ENCODE measurements at regions not wholly inside any gene's neighbourhood (a gene's known extent, or its start where the extent isn't known, plus 50 kb on each side); places are given as distances from the start of the nearest gene placed in this dataset.
A peak's percentile ranks its signal among the peaks of the same experiment; 100 is the strongest.
"Not testable (repeated sequence)": the region's sequence is repeated elsewhere in the genome, so short reads cannot be mapped to it uniquely, and the experiment has no call there.

DNA sequence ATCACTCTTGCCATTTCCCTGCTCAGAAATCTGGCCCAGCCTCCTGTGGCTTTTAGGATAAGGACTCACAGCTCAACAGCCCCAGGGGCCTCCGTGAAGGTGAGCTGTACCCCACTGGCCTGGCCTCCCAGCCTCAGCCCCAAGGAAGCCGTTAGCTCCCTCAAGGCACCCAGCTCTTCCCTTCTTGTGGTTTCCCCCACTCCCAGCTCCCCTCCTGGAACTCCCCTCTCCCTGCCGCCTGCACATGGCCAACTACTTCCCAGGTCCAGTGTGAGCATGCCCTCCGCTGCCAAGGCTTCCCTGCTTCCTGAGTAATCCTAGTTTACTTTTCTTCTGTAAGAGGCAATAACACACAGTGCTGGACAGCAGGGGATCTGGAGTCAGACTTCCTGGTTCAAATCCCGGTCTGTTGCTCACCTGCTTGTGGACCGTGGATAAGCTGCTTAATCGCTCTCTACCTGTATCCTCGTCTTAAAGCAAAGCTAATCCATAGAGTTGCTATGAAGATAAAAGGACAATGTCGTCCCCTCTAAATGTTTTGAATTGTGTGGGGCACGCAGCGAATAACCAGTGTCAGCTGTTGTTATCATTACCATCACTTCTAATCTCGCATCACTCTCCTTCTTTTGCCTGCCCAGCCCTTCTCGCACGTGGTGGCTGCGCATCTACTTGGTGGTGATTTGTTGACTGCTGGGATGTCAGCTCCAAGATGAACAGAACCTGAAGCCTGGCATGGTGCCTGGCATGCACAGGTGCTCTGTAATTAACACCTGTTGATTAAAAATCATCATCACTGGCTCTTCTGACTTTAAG lies 86.6 kb downstream of the C5orf15 start:
- no peak for DNase-seq (ENCODE audit: low spot score)

DNA sequence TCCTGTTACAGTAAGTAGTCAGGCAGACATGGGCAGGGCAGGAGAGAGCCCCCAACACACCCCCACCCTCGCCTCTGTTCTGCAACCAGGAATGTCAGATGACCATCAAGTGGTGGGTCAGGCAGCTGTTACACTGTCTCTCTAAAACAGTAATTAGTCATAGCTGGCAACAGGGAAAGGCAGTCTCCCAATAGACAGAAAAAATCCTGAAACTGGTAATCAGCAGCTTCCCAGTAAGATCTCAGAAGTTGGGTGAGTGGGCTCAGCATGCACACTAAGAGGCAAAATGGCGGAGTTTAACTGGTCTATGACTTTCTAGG lies 90.2 kb downstream of the C5orf15 start:
- DNase-seq (ENCODE audit: low spot score) = no peak

DNA sequence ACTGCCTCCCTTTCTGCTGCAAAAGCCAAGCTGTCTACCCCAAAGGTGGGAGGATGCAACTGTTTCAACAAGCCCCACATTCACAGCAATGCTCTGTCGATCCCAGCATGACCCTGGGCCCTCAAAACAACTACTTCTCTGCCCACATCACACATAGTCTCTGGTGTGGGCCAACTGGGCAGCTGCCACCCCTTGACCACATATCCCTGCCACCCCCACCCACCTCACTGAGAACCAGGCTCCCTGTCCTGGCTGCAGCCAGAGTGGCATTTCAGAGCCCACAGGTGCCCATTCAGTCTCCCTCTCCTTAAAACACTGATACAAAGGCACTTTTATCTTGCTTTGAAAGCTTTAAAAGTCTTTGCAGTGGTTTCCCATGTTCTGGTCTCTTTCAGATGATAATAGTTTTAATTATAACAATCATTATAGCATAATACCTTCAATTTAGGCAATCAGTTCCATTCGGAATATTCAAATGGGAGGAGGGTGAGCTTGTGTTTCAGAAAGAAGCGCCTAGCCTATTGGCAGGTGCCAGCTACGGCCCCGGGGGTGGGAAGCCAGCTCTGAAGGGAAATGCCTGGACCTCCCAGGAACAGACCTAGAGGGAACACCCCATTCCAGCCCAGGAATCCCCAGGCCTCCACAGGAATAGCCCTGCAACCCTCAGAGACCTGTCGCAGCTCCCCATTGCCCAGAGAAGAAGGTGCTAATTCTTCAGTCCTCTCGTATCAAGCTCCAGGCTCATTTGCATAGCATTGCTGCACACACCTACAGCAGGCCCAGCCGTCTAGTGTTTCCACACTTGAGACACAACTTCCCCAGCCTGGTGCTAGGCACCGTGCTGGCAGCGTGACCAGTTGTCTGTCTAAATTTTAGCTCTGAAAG lies 90.8 kb downstream of the C5orf15 start:
- no peak for DNase-seq (ENCODE audit: low spot score)

DNA sequence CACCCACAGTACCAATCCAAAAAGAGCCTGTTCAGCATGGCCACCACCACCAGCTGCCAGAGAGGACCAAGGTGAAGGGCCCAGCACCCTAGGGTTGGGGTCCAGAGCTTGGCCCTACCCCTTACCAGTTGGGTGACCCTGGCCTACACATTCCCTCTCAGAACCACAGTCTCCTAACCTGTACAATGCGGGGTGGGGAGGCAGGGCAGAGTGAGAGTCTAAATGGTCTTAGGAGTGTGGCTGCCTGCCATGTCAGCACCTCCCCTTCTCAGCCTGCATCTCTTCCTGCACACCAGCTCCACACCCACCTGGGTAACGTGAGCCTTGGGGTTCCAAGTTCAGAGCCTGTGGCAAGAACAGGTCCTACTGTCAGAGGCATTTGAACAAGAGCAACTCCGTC lies 92.2 kb downstream of the C5orf15 start:
- DNase-seq (ENCODE audit: low spot score) = no peak

DNA sequence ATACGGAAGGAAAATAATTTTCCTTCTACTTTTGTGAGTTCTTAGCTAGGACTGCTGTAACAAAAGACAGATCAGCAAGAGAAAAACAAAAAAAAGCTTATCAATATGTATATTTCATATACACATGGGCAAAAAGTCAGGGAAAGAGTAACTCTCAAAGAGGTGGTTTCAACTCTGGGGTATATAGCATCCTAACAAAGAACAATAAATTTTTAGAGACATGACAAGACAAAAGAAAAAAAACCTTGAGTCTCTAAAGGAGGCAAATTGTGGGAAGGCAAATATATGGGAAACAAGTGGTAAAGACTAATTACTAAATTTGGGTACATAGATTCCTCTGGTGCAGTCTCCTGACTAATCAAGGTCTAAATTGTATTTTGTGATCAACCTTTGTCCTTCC lies 93.2 kb downstream of the C5orf15 start:
- DNase-seq (ENCODE audit: low spot score) = no peak

DNA sequence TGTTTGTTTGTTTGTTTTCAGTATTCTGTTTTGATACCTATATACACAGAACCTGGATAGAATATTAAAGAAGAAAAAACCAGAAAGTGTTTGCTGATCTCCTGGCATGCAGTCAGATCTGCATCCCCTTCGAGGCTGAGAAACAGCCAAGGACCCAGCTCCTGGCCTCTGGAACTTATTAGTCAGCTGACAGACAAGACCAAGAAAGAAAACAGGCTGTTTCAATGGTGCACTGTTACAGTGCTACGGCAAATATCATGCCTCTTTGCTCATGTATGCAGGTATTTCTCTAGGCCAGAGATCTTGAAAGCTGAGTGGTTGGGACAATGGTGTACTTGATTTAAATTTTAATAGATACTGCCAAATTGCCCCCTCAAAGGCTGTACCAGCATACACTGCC lies 95.0 kb downstream of the C5orf15 start:
- no peak for DNase-seq (ENCODE audit: low spot score)

DNA sequence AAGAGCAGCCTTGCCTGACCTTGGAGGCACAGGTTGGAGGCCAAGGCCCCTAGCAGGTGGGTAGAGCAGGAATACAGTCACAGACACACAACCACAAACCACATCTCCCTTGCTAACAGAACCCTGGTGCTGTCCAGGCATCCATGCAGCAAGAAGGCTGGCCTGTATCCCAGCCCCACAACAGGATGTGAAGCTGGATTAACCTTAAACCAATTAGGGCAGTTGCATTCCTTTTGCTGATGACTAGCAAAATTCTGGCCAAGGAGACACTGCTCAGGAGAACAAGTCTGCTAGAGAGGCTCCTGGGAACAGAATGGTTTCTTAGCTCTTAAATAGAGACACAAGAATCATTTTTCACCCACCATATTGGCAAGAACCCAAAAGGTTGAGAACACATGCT lies 97.8 kb downstream of the C5orf15 start:
- peak; percentile 75 for DNase-seq (ENCODE audit: low spot score)

DNA sequence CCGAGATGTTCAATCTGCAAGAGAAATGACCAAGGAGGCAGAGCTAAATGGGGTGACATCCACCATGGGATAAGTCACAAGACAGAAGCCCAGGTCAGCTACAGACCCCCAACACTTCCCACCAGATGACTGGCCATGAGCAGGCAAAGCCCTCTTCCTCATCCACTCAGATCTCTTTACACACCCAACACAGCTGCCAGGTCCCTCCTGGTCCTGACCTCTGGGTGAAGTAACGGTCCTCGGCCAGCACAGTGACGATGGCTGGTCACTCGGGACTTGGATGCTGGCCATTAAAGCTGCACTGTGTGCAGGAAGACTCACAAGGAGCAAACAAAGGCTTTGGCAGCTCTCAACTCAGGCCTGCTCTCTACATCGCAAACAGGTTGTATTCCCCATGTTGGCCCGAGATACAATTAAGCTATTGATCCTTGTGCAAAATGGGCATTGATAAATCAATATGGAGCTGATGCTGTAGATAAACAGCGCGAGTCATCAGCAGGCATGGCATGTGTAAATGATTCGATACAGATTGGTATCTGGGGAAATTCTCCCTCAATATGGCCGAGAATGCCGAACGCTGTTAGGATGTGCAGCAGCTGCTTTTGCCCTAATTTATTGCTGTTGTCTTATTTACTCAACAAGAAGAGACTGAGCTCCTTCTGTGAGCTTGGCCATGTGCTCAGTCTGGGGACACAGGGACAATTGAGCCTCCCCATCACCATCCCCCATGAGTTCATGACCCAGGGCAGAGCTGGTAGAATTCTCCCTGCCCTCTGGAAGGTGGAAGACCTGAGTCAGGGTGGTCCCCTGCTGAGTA lies 98.7 kb downstream of the C5orf15 start:
- DNase-seq (ENCODE audit: low spot score) = no peak

DNA sequence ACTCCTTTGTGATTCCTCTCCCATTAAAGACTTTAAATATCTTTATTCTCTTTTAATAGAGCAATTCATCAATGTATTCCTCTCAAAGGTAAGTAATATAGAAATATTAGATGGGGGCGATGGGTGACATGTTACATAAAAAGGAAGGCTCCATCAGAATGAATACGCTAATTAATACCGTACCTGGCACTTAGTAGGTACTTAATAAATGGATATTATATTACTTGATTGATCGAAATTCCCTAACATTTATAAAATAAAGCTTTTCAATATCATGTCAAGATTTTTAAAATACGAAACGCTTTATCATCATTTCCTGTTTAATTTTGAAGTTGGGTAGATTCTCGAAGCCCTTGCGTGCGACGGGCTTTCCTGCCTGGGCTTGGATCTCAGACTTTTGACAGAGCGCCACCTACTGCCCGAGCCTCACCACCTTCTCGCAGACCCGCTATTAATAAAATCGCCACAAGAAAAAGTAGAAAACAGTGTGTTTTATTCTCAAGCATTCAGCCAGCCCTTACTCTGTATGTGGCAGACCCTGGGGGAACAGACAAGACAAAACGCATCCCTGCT lies 99.4 kb downstream of the C5orf15 start:
- peak; percentile 67 for DNase-seq (ENCODE audit: low spot score)

DNA sequence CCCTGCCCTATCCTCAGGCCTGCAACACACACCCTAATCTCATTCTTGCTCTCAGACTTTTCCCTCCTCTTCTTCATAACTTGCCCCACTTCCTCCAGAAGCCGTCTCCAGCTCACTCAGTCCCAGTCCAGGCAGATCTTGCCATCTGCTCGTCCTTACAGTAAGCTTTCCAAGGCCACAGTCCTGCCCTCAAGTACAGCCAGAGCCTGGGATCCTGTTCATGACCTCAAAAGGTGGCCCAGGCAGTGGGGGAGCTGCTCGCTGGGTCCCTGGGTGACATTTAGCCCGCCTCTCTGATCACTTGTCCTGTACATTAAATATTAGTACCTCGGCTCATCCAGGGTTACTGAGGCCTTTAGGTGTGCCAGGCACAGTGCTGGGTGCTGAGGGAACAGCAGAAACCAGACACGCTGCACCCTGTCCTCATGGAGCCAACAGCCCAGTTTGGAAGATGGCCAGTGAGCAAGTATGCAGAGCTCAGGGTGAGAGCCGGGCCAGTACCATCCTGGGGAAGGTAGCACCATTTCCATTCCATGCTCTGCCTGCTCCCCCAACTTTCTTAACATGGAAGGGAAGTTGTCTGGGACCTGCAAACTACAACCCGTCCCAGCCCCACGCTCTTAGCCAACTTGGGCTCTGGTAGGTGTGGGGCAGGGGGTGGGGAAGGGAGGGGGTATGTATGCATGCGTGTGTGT lies 100.4 kb downstream of the C5orf15 start:
- no peak for DNase-seq (ENCODE audit: low spot score)

DNA sequence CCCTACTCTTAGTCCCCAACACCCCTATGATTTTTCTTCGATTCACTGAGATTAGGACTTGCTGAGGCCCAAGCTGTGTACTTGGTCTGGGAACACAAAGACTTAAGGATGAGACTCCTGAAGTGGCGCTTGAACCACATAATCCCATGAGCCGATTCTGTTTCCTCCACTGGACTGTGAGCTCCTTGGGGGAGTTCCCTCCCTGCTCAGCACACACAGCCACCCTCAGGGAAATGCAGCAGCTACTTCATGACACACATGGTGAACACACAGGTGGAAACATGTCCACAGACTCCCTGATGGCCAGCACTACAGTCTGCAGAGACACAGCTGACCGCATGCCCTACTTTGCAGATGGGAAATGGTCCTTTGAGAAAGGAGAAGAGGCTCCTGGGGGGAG lies 101.1 kb downstream of the C5orf15 start:
- DNase-seq (ENCODE audit: low spot score) = no peak

DNA sequence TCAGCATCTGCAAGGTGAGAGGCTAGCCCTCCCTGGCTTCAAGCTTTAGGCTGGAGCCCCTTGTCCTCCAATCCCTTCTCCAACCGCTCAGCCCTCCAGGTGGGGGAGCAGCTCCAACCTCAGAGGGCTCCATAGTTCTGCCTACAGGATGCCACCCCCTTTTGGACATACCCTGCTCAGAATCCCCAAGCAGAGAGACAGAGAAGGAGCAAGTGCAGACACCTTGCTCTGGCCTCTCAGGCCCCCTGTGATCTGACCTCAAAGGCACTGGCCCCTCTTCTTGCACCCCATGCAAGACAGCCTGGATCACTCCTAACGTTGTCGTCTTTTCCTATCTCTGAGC lies 101.6 kb downstream of the C5orf15 start:
- no peak for DNase-seq (ENCODE audit: low spot score)

DNA sequence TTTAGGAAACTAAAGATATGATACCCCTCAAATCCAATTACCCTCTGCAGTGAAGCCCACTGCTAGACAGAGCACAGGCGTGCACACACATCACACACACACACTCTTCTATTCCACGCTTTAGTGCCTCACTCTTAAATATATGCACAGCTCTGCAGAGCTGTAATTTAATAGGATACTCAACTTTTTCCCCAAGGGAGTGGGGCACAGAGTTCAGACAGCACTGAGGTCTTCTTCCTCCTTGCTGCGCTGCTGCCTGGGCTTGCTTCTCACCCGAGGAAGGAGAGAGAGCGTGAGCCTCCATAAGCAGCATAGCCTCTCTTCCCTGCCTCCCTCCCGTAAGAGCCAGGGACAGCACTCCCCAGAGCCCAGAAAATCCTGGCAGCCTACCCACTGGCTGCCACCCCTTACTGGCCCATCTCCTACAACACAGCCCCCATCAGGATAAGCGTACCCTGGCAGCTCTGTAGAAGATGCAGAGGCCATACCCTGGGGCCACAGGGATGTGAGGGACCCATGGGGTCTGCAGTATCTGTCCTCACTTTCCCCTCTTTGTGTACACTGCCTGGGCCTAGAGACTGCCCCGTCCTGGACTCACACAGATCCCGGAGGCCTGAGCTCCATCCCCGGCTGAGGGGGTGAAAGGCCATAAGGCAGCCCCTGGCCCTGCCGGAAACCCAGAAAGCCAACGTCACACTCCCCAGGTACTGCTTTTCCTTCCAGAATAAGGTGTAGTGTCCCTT lies 102.1 kb downstream of the C5orf15 start:
- no peak for DNase-seq (ENCODE audit: low spot score)

DNA sequence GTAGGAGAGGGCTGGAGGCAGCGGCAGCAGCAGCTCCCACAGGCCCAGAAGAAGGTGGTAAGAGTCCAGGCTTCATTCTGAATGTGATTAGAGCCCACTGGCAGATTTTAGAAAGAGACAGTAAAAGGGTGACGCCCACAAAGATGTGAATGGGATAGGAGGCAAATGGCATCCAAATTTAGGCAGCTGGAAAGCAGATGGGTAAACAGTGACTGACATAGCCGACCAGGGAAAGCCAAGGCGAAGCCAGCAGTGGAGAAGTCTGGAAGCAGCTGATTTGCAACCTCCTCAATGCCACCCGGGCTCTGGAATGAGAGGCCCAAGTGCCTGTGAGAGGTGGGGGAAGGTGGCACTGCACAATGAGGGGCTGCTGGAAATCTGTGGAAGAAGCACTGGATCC lies 103.3 kb downstream of the C5orf15 start:
- no peak for DNase-seq (ENCODE audit: low spot score)

DNA sequence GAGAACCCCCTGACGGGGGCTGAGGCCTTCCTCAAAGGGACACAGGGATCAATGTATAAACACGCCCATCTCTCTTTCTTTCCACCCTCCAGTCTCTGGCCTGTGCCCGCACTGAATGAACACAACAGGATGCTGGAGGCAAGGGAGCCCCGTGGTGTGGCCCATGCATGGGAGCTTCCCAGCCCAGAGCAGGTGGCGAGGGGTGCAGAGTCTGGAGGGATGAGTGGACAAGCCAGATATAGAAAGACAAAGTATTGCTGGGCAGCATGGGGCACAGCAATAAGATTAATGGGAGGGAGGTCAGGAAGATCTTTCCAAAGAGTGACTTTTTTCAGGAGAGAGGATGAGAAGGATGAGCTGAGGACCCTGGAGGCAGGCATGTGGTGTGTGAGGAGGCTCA lies 103.7 kb downstream of the C5orf15 start:
- DNase-seq (ENCODE audit: low spot score) = no peak

DNA sequence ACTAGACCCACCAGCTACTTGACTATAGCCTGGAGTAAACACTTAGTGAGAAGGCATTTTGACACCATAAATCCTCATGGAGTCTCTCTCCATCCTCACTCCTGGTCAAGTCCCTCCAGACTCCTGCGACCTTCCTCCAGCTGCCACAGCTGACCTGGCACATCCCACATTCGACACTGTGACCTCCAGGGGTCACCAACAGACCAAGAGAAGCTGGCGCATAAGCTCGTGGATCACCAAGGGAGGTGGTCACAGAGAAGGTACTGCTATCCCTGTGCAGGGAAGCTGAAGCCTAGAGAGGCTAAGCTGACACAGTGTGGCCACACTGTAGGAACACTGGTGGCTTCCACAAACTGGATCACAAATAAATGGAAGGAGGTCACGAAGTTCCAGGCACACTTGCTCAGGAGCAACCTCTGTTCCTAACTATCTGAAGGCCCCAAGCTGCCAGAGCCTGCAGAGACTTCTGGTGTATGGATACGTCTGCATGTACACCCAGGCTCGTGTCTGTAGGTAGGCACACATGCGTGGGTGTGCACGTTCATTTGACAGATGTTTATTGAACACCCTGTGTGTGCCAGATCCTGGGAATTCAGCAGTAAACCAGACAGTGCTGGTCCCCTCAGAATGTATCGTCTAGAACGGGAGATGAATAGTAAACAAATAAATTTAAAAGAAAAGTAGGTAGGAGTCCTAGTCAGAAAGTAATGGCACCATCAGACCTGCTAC lies 104.4 kb downstream of the C5orf15 start:
- DNase-seq (ENCODE audit: low spot score) = no peak

DNA sequence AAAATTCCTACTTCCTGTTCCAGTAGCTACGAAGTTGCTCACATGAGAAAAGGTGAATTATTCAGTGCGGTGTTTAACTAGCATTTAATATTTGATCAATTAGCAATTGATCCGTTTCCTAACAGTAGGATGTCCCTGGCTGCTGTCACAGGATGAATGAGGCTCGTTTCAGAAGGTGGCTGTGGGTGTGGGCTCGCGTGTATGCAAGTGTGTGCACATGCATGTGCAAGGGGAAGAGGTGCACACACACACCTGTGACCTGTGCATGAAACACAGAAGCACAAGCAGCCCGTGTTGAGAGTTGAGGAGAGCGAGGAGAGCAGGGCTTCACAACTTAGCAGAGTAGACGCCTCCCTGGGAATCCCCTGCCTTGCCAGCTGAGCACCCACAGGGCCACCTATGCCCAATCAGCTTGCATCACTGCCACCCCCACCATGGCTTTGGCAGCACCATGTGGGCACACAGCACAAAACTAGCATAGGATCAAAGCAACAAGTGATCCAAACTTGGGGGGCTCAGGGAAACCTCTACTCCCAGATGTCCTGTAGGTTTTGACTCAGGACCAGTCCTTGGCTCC lies 107.2 kb downstream of the C5orf15 start:
- DNase-seq (ENCODE audit: low spot score) = no peak

DNA sequence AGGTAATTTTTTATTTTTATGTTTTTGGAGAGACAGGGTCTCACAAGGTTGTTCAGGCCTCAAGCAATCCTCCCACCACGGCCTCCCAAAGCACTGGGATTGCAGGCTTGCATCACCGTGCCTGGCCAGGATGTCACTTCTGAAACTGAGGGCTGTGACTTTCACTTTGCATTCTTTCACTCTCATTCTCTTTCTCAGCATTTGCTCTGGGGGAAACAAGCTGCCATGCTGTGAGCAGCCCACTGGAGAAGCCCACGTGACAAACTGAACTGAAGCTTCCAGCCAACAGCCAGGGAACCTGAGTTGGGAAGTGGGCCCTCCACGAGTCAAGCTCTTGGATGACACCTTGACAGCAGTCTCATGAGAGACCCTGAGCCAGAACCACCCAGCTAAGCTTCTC lies 109.4 kb downstream of the C5orf15 start:
- DNase-seq (ENCODE audit: low spot score) = no peak

DNA sequence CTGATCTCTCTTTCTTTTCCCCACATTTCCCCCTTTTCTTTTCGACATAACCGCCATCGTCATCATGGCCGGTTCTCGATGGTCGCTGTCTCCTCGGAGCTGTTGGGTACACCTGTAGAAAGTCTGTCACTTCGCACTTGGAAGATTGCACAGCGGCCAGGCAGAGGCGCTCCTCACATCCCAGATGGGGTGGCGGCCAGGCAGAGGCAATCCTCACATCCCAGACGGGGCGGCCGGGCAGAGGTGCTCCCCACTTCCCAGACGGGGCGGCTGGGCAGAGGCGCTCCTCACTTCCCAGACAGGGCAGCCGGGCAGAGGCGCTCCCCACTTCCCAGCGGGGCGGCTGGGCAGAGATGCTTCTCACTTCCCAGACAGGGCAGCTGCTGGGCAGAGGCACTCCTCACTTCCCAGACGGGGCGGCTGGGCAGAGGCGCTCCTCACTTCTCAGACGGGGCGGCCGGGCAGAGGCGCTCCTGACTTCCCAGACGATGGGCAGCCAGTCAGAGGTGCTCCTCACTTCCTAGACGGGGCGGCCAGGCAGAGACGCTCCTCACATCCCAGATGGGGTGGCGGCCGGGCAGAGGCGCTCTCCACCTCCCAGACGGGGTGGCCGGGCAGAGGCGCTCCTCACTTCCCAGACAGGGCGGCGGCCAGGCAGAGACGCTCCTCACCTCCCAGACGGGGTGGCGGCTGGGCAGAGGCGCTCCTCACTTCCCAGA lies 110.7 kb downstream of the C5orf15 start:
- not testable (repeated sequence) for DNase-seq (ENCODE audit: low spot score)

Data from A172 (cell line).